Stimulated activated memory B cell treated with anti-CD40 and anti-IgM and Interleukin-4, amounts not matched to agents 10 μg/mL and 1 μg/mL and 100 μg/mL, for 72 hours (primary cell): ENCODE measurements at regions not wholly inside any gene's neighbourhood (a gene's known extent, or its start where the extent isn't known, plus 50 kb on each side); places are given as distances from the start of the nearest gene placed in this dataset.
A peak's percentile ranks its signal among the peaks of the same experiment; 100 is the strongest.

ENCODE experiments used
- ATAC-seq: fragments of 150-1000 bp; cut with Tn5 transposase; 2 replicates; pipeline ENCODE4 v1.10.0; 2021
- H3K27ac Mint-ChIP-seq: one replicate; pipeline ENCODE4 v1.8.0; 2022; ENCODE audit warnings: mild to moderate bottlenecking, mixed read lengths
- H3K27me3 Mint-ChIP-seq: one replicate; pipeline ENCODE4 v1.8.0; 2022; ENCODE audit warnings: mixed read lengths
- H3K36me3 Mint-ChIP-seq: one replicate; pipeline ENCODE4 v1.8.0; 2022; ENCODE audit warnings: mixed read lengths
- H3K4me1 Mint-ChIP-seq: one replicate; pipeline ENCODE4 v1.8.0; 2022; ENCODE audit warnings: mixed read lengths
- H3K4me3 Mint-ChIP-seq: one replicate; pipeline ENCODE4 v1.8.0; 2022; ENCODE audit warnings: mild to moderate bottlenecking, moderate library complexity, mixed read lengths
- H3K9me3 Mint-ChIP-seq: one replicate; pipeline ENCODE4 v1.8.0; 2022; ENCODE audit warnings: mixed read lengths

- no peak overlapping the region for H3K4me3 Mint-ChIP-seq
- no peaks in the 10 kb centered on the region for H3K36me3 Mint-ChIP-seq
- H3K27ac Mint-ChIP-seq, result no peak overlapping the region
- no peak for ATAC-seq
- H3K27me3 Mint-ChIP-seq, result no peaks in the 10 kb centered on the region
- H3K9me3 Mint-ChIP-seq, result peaks cover 3% of the 10 kb centered on the region
- H3K4me1 Mint-ChIP-seq, result no peaks in the 10 kb centered on the region
Measured at GRCh38 chr11:90556026-90556425, 333.2 kb upstream of the CHORDC1 start.

DNA sequence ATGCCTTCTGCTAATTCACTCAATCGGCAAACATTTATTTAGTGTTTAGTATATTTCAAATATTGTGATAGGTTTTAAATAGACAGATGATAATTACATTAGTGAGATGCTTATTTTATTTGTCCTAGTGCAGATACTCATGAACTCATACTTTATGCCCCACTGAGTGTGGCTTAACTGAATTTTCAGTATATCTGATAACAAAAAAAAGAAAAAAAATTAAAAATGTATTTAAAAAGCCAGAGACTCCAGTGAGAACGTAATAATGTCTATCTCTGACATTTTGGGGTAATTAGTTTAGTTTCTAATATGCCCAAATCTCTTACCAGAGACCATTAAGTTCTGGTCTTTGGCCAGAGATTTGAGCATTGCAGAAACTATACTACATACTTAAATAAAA lies 332.6 kb upstream of the CHORDC1 start:
- no peak overlapping the region for H3K4me3 Mint-ChIP-seq
- ATAC-seq, result no peak
- H3K4me1 Mint-ChIP-seq, result no peaks in the 10 kb centered on the region
- H3K27me3 Mint-ChIP-seq, result no peaks in the 10 kb centered on the region
- peaks cover 3% of the 10 kb centered on the region for H3K9me3 Mint-ChIP-seq
- no peaks in the 10 kb centered on the region for H3K36me3 Mint-ChIP-seq
- H3K27ac Mint-ChIP-seq, result no peak overlapping the region

- ATAC-seq, result no peak
- Mint-ChIP-seq H3K9me3 (no peaks in the 10 kb centered on the region), H3K36me3 (no peaks in the 10 kb centered on the region), H3K4me3 (no peak overlapping the region), H3K4me1 (no peaks in the 10 kb centered on the region), H3K27me3 (no peaks in the 10 kb centered on the region), H3K27ac (no peak overlapping the region)
Measured at GRCh38 chr11:90542092-90542491, 319.2 kb upstream of the CHORDC1 start.

GRCh38 chr11:90536301-90536700 lies 313.5 kb upstream of the CHORDC1 start:
- Mint-ChIP-seq H3K27me3 (no peaks in the 10 kb centered on the region), H3K27ac (no peak overlapping the region), H3K36me3 (no peaks in the 10 kb centered on the region), H3K9me3 (no peaks in the 10 kb centered on the region), H3K4me3 (no peak overlapping the region), H3K4me1 (no peaks in the 10 kb centered on the region)
- ATAC-seq, result no peak

GRCh38 chr11:90532125-90532524 lies 309.3 kb upstream of the CHORDC1 start:
- ATAC-seq, result no peak
- Mint-ChIP-seq H3K27ac (no peak overlapping the region), H3K36me3 (no peaks in the 10 kb centered on the region), H3K4me1 (no peaks in the 10 kb centered on the region), H3K27me3 (no peaks in the 10 kb centered on the region), H3K9me3 (peaks cover under 1% of the 10 kb centered on the region), H3K4me3 (no peak overlapping the region)

DNA sequence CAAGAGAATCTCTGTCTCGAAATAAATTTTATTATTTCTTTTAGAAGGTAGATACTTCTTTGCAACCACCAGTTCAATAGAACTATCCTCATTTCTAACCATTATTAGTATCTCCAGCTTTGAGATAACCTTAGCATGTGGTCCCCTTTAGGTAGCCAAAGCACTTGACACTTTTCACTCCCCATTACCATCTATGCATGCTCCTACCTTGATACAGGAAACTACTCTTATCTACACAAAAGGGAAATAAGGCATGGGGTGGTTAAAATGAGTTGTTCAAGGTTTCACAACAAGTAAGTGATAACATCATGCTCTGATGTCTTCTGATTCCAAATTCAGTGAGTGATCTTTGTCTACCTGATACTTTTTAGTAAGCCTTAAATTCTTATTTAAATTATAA lies 308.2 kb upstream of the CHORDC1 start:
- no peak for ATAC-seq
- Mint-ChIP-seq H3K4me3 (no peak overlapping the region), H3K27ac (no peak overlapping the region), H3K9me3 (peaks cover 3% of the 10 kb centered on the region), H3K4me1 (no peaks in the 10 kb centered on the region), H3K36me3 (no peaks in the 10 kb centered on the region), H3K27me3 (no peaks in the 10 kb centered on the region)

- Mint-ChIP-seq H3K4me1 (no peaks in the 10 kb centered on the region), H3K36me3 (no peaks in the 10 kb centered on the region), H3K9me3 (peaks cover 7% of the 10 kb centered on the region), H3K4me3 (no peak overlapping the region), H3K27me3 (no peaks in the 10 kb centered on the region), H3K27ac (no peak overlapping the region)
- ATAC-seq, result no peak
Measured at GRCh38 chr11:90525962-90526361, 303.1 kb upstream of the CHORDC1 start.

DNA sequence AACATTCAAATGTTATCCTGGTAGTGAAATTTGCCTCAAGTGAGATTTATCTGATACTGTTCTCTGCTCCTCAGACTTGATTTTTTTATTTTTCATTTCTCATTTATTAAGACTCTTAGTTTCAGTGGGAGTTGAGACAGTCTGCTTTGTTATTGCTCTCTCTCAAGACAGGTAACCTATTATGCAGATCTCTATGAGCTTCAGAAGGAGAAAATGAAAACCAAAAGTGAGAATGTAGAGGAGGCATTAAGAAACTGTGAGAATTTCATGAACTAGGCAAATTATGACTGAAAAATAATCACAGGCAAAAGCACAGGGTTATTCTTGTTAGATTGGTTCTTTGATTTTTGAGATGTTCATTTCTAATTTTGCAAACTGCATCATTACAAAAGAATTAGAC lies 290.0 kb upstream of the CHORDC1 start:
- Mint-ChIP-seq H3K9me3 (no peaks in the 10 kb centered on the region), H3K27me3 (no peaks in the 10 kb centered on the region), H3K27ac (no peak overlapping the region), H3K36me3 (no peaks in the 10 kb centered on the region), H3K4me3 (no peak overlapping the region), H3K4me1 (no peaks in the 10 kb centered on the region)
- ATAC-seq, result no peak

DNA sequence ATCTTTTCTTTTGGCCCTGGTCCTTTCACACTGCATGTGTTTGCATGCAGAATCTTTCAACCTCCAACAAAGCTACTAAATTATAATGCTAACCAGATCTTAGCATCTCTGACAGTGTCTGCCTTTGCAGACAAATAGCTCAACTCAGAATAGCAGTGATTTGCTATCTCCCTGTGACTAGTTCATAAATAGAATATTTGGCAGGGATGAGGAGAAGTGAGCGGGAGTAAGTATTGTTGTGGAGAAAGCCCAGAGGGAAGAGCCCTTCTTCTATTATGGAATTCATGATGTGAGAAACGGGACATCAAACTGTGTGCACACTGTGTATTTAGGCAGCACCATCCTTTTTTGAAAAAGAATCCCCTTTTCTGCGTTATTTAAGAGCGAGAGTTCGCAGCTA lies 288.0 kb upstream of the CHORDC1 start:
- H3K9me3 Mint-ChIP-seq, result no peaks in the 10 kb centered on the region
- no peak overlapping the region for H3K4me3 Mint-ChIP-seq
- H3K27me3 Mint-ChIP-seq, result no peaks in the 10 kb centered on the region
- no peaks in the 10 kb centered on the region for H3K4me1 Mint-ChIP-seq
- ATAC-seq, result no peak
- H3K27ac Mint-ChIP-seq, result no peak overlapping the region
- H3K36me3 Mint-ChIP-seq, result no peaks in the 10 kb centered on the region

DNA sequence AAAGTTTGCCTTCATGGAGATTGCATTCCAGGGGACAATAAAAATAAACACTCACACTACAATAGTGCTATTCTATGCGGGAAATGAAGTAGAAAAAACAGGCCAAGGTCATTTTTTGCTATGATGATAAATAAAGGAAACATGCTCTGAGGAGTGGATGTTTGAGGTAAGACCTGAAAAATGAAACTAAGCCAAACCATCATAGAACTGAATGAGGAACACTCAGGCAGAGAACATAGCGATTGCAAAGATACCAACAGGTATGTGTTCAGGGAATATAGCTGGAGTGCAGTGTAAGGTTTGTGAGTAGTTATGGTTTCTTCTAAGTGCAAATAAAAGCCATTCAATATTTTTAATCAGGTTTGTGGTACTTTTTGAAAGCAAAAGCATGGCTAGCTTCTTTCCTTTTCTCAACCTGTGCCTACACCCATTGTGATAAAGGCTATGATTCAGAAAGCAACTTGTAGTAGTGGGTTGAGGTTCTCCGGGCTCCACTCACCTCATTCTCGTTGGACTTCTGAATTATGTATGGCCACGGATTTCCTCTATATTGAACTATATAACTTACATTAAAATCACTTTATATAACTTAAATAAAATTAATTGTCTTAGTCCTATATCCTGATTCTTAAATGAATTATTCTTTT lies 278.2 kb upstream of the CHORDC1 start:
- Mint-ChIP-seq H3K4me1 (no peaks in the 10 kb centered on the region), H3K27me3 (no peaks in the 10 kb centered on the region), H3K4me3 (no peak overlapping the region), H3K9me3 (peaks cover 11% of the 10 kb centered on the region), H3K36me3 (no peaks in the 10 kb centered on the region), H3K27ac (no peak overlapping the region)
- ATAC-seq, result no peak

DNA sequence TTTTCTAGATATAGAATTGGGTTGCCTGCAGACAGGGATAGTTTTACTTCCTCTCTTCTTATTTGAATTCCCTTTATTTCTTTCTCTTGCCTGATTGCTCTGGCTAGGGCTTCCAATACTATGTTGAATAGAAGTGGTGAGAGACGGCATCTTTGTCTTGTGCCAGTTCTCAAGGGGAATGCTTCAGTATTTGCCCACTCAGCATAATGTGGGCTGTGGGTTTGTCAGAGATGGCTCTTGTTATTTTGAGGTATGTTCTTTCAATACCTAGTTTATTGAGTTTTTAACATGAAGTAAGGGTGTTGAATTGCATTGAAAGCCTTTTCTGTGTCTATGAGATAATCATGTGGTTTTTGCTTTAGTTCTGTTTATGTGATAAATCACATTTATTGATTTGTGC lies 273.9 kb upstream of the CHORDC1 start:
- H3K4me3 Mint-ChIP-seq, result no peak overlapping the region
- peaks cover 12% of the 10 kb centered on the region for H3K9me3 Mint-ChIP-seq
- ATAC-seq, result no peak
- H3K27ac Mint-ChIP-seq, result no peak overlapping the region
- no peaks in the 10 kb centered on the region for H3K36me3 Mint-ChIP-seq
- no peaks in the 10 kb centered on the region for H3K4me1 Mint-ChIP-seq
- no peaks in the 10 kb centered on the region for H3K27me3 Mint-ChIP-seq

DNA sequence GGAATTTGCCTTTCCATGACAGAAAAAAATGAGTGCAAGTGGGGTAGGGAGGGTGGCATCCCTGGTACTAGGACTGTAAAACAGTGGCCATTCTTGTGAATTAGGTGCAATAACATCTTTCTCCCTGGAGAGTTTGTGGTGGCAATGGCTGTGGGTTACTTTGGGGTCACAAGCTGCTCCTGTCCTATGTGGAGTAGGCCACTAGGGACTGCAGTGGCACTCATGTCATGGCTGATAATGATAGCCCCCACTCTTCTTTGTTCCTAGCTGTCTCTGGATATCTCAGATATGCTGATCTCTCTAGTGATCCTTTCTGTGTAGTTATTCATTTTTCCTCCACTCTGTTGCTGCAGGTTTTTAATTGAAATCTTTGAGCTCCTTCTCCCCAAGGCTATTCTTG lies 270.5 kb upstream of the CHORDC1 start:
- no peak overlapping the region for H3K27ac Mint-ChIP-seq
- peak; percentile 12 for ATAC-seq
- no peaks in the 10 kb centered on the region for H3K27me3 Mint-ChIP-seq
- H3K36me3 Mint-ChIP-seq, result no peaks in the 10 kb centered on the region
- no peaks in the 10 kb centered on the region for H3K4me1 Mint-ChIP-seq
- peaks cover 9% of the 10 kb centered on the region for H3K9me3 Mint-ChIP-seq
- no peak overlapping the region for H3K4me3 Mint-ChIP-seq

DNA sequence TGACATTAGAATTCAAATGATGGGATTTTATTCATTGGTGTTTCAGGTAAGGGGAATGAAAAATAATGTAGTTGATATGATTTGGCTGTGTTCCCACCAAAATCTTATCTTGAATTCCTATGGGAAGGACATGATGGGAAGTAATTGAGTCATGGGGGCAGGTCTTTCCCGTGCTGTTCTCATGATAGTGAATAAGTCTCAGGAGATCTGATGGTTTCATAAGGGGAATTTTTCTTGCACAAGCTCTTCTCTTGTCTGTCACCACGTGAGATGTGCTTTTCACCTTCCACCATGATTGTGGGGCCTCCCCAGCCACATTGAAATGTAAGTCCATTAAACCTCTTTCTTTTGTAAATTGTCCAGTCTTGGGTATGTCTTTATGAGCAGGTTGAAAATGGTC lies 268.6 kb upstream of the CHORDC1 start:
- no peak overlapping the region for H3K27ac Mint-ChIP-seq
- H3K4me3 Mint-ChIP-seq, result no peak overlapping the region
- H3K27me3 Mint-ChIP-seq, result no peaks in the 10 kb centered on the region
- H3K9me3 Mint-ChIP-seq, result peaks cover 5% of the 10 kb centered on the region
- ATAC-seq, result no peak
- no peaks in the 10 kb centered on the region for H3K4me1 Mint-ChIP-seq
- H3K36me3 Mint-ChIP-seq, result no peaks in the 10 kb centered on the region

DNA sequence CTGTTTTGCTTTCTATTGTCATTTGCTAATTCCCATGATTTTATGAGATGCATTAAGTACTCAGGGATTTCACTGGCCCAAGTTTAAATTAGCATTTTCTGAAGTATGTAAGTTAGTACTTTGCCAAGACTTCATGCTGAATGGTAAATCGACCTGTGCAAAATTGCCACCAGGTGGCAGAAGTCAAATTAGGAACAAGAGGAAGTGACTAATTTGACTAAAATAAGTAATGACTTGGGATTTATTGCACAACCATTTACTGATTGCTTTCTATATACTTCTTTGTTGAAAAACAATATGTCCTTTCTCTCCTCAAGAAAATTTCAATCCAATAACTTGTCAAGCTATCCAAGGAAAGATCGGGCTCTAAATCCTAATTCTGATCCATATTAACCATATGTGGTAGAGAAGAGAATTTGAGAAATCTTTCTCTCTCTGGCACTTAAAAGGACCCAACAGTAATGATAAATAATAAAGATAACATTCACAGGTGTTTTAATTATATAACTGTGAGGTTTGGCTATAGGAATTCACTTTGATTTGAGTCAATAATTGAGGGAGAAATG lies 253.7 kb upstream of the CHORDC1 start:
- Mint-ChIP-seq H3K27me3 (no peaks in the 10 kb centered on the region), H3K27ac (no peak overlapping the region), H3K36me3 (no peaks in the 10 kb centered on the region), H3K4me3 (no peak overlapping the region), H3K9me3 (peaks cover 3% of the 10 kb centered on the region), H3K4me1 (no peaks in the 10 kb centered on the region)
- ATAC-seq, result no peak

DNA sequence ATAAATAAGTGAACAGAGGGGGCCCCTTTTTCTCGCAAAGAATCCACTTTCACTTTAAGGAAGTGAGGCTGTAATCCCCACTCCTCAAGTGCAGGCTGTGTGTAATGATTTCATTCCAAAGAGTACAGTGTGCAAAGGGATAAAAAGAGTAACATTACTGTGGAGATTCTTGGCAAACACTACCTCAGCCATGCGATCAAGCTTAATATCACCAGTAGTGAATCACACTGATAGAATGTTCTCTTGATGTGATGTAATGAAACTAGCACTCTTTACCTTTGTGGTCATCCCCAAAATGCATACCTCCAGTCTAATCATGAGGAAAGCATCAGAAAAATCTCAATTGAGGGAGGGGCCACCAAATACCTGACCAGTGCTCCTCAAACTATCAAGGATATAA lies 246.1 kb upstream of the CHORDC1 start:
- H3K9me3 Mint-ChIP-seq, result no peaks in the 10 kb centered on the region
- H3K27me3 Mint-ChIP-seq, result no peaks in the 10 kb centered on the region
- ATAC-seq, result no peak
- no peaks in the 10 kb centered on the region for H3K4me1 Mint-ChIP-seq
- H3K27ac Mint-ChIP-seq, result no peak overlapping the region
- no peaks in the 10 kb centered on the region for H3K36me3 Mint-ChIP-seq
- H3K4me3 Mint-ChIP-seq, result no peak overlapping the region

DNA sequence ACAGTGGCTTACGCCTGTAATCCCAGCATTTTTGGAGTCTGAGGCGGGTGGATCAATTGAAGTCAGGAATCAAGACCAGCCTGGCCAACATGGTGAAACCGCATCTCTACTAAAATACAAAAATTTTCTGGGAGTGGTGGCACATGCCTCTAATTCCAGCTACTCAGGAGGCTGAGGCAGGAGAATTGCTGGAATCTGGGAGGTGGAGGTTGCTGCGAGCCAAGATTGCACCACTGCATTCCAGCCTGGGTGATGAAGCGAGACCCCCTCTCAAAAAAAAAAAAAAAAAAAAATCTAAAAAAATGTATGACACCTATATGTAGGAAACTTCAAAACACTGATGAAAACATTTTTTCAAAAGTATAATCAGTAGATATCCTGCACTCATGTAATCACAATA lies 242.7 kb upstream of the CHORDC1 start:
- no peaks in the 10 kb centered on the region for H3K27me3 Mint-ChIP-seq
- no peak overlapping the region for H3K27ac Mint-ChIP-seq
- H3K9me3 Mint-ChIP-seq, result no peaks in the 10 kb centered on the region
- no peaks in the 10 kb centered on the region for H3K36me3 Mint-ChIP-seq
- H3K4me1 Mint-ChIP-seq, result no peaks in the 10 kb centered on the region
- no peak for ATAC-seq
- no peak overlapping the region for H3K4me3 Mint-ChIP-seq
